PC-3 (cell line): ENCODE measurements at regions not wholly inside any gene's neighbourhood (a gene's known extent, or its start where the extent isn't known, plus 50 kb on each side); places are given as distances from the start of the nearest gene placed in this dataset.

Experiments used
- EZH2 ChIP-seq: fragments of 300-600 bp; sonication (generic); IDR thresholded peaks from one replicate; pipeline ENCODE4 v1.6.1; 2017; ENCODE audit warnings: antibody characterized with exemption, mild to moderate bottlenecking, low read length; ENCODE audit not compliant: unreplicated experiment
- TF ChIP-seq, protein P1 (sequence below): fragments of 300-600 bp; sonication (generic); conservative IDR thresholded peaks from 2 replicates; pipeline ENCODE4 v1.5.1; 2017; ENCODE audit warnings: antibody characterized with exemption, low read depth, mild to moderate bottlenecking, low read length

DNA sequence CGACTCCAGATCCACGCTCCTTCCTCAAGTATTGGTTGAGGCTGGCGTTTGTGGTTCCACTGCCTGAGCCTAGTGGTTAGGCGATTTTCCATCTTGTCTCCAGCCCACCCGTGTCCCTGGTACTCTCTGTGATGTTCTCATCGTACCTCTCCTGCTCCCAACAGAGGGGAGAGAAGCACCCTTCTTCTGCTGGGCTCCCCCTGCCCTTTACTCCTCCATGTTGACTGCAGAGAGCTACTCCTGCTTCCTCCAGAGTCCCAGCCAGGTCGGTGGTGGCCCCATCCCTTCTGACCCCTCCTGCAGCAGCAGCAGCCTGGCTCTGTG lies 164.0 kb upstream of the BCOR start:
- TF ChIP-seq, protein P1, sequence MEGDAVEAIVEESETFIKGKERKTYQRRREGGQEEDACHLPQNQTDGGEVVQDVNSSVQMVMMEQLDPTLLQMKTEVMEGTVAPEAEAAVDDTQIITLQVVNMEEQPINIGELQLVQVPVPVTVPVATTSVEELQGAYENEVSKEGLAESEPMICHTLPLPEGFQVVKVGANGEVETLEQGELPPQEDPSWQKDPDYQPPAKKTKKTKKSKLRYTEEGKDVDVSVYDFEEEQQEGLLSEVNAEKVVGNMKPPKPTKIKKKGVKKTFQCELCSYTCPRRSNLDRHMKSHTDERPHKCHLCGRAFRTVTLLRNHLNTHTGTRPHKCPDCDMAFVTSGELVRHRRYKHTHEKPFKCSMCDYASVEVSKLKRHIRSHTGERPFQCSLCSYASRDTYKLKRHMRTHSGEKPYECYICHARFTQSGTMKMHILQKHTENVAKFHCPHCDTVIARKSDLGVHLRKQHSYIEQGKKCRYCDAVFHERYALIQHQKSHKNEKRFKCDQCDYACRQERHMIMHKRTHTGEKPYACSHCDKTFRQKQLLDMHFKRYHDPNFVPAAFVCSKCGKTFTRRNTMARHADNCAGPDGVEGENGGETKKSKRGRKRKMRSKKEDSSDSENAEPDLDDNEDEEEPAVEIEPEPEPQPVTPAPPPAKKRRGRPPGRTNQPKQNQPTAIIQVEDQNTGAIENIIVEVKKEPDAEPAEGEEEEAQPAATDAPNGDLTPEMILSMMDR, result no peak
- TF ChIP-seq EZH2, result no peak
